GM20000 (cell line): ENCODE measurements at regions not wholly inside any gene's neighbourhood (a gene's known extent, or its start where the extent isn't known, plus 50 kb on each side); places are given as distances from the start of the nearest gene placed in this dataset.
"Not testable (repeated sequence)": the region's sequence is repeated elsewhere in the genome, so short reads cannot be mapped to it uniquely, and the experiment has no call there.

Experiments
- DNase-seq: peaks from one replicate; pipeline ENCODE4 v3.0.0; 2012; ENCODE audit warnings: low spot score
- TF ChIP-seq, protein P1 (sequence below): IDR thresholded peaks from 2 replicates; pipeline ENCODE4 v1.5.1; 2012; ENCODE audit warnings: mild to moderate bottlenecking, control low read depth; ENCODE audit errors: extremely low read depth, missing control alignments

DNA sequence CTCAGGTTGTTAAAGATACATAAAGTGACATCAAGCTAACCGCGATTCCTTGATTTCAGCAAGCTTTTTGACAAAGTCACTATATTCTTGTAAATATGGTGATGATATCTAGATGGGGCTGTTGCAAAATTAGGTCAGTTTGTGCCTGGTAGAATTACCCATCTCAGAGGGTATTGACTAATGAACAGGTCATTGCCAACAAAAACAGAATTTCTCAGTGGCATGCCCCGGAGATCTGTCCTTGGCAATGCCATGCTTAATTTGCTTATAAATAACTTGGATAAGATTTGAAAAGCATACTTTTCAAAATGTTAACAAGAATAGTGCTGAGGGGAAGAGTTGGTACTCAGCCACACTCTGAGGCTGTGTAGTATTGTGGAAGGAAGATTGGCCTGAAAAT lies 783.3 kb upstream of the SEMA6A start:
- no peak for DNase-seq
- TF ChIP-seq, protein P1, sequence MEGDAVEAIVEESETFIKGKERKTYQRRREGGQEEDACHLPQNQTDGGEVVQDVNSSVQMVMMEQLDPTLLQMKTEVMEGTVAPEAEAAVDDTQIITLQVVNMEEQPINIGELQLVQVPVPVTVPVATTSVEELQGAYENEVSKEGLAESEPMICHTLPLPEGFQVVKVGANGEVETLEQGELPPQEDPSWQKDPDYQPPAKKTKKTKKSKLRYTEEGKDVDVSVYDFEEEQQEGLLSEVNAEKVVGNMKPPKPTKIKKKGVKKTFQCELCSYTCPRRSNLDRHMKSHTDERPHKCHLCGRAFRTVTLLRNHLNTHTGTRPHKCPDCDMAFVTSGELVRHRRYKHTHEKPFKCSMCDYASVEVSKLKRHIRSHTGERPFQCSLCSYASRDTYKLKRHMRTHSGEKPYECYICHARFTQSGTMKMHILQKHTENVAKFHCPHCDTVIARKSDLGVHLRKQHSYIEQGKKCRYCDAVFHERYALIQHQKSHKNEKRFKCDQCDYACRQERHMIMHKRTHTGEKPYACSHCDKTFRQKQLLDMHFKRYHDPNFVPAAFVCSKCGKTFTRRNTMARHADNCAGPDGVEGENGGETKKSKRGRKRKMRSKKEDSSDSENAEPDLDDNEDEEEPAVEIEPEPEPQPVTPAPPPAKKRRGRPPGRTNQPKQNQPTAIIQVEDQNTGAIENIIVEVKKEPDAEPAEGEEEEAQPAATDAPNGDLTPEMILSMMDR: no peak

- TF ChIP-seq, protein P1: no peak
- no peak for DNase-seq
Measured at GRCh38 chr5:117347280-117347679, 772.7 kb upstream of the SEMA6A start.

DNA sequence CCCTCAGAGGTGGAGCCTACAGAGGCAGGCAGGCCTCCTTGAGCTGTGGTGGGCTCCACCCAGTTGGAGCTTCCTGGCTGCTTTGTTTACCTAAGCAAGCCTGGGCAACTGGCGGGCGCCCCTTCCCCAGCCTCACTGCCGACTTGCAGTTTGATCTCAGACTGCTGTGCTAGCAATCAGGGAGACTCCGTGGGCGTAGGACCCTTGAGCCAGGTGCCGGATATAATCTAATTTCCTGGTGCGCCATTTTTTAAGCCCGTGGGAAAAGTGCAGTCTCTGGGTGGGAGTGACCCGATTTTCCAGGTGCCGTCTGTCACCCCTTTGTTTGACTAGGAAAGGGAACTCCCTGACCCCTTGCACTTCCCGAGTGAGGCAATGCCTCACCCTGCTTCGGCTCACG lies 769.1 kb upstream of the SEMA6A start:
- DNase-seq: not testable (repeated sequence)

- TF ChIP-seq, protein P1: no peak
- no peak for DNase-seq
Measured at GRCh38 chr5:117337064-117337749, 762.6 kb upstream of the SEMA6A start.

GRCh38 chr5:117336208-117336607 lies 761.6 kb upstream of the SEMA6A start:
- TF ChIP-seq, protein P1: no peak

DNA sequence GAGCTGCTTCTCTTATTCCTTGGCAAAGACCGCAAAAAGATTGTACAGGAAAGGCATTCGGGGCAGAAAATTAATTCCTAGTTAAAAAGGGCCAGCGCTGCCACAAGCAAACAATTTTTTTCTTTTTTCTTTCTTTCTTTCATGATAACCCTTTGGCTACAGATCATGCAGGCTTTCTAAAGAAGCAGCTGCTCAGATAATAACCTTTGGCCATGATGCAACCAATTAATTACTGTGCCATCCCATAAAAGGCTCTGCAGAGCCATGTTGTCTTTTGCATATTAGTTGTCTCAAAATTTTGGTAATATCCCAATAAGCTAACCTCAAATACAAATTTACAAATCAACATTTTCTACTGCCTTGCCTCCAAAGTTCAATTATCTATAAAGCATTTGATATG lies 758.4 kb upstream of the SEMA6A start:
- no peak for DNase-seq
- TF ChIP-seq, protein P1: no peak

More at GRCh38 chr5:117336208-117336607, 761.6 kb upstream of the SEMA6A start:
- DNase-seq: no peak

DNA sequence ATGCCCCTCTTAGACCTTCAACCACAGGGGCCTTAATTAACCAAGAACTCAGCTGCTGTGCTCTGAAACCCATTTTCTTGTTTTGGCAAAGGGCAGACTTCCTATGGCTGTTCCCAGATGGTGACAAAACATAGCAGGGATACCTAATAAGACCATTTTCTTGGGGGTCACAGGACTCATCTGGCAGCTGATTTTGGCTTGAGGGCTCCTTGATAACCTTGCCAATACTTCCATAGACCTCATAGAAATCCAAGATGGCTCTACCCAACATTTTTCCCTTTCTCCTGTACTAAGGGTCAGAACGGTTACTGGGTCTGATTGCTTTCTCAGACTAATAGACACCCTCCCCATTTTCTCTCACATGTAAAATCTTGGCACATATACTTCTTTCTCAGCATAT lies 757.7 kb upstream of the SEMA6A start:
- TF ChIP-seq, protein P1: no peak
- no peak for DNase-seq

- TF ChIP-seq, protein P1: no peak
- DNase-seq: no peak
Measured at GRCh38 chr5:117327511-117327910, 752.9 kb upstream of the SEMA6A start.
